Nephron progenitor cell (in vitro differentiated cells): ENCODE measurements at regions not wholly inside any gene's neighbourhood (a gene's known extent, or its start where the extent isn't known, plus 50 kb on each side); places are given as distances from the start of the nearest gene placed in this dataset.

Experiments
- DNase-seq: peaks from one replicate; pipeline ENCODE4 v3.0.0; 2021
- H3K27ac Mint-ChIP-seq: 2 replicates; pipeline ENCODE4 v1.8.0; 2021; ENCODE audit warnings: mild to moderate bottlenecking, moderate library complexity, mixed read lengths
- H3K27me3 Mint-ChIP-seq: 2 replicates; pipeline ENCODE4 v1.8.0; 2021; ENCODE audit warnings: mild to moderate bottlenecking, low read depth, mixed read lengths; ENCODE audit not compliant: poor library complexity
- H3K36me3 Mint-ChIP-seq: 2 replicates; pipeline ENCODE4 v1.8.0; 2021; ENCODE audit warnings: low read depth, mixed read lengths
- H3K4me1 Mint-ChIP-seq: 2 replicates; pipeline ENCODE4 v1.8.0; 2021; ENCODE audit warnings: mixed read lengths
- H3K4me3 Mint-ChIP-seq: 2 replicates; pipeline ENCODE4 v1.8.0; 2021; ENCODE audit warnings: mild to moderate bottlenecking, moderate library complexity, mixed read lengths
- H3K9me3 Mint-ChIP-seq: 2 replicates; pipeline ENCODE4 v1.8.0; 2021; ENCODE audit warnings: mild to moderate bottlenecking, moderate library complexity, mixed read lengths
- CTCF ChIP-seq: fragments of 200-600 bp; sonication (generic); IDR thresholded peaks from 2 replicates; pipeline ENCODE4 v1.5.0; 2021; ENCODE audit warnings: antibody characterized with exemption

- peaks cover 11% of the 10 kb centered on the region for H3K36me3 Mint-ChIP-seq
- H3K9me3 Mint-ChIP-seq = peaks cover 29% of the 10 kb centered on the region
- no peak overlapping the region for H3K4me3 Mint-ChIP-seq
- peaks cover 48% of the 10 kb centered on the region for H3K4me1 Mint-ChIP-seq
- DNase-seq = no peak
- no peak for TF ChIP-seq CTCF
- peaks cover 18% of the 10 kb centered on the region for H3K27me3 Mint-ChIP-seq
- H3K27ac Mint-ChIP-seq = no peak overlapping the region
These were observed 434.0 kb downstream of the PREX1 start for GRCh38 chr20:48393737-48394314.

GRCh38 chr20:48393311-48393685, 434.5 kb downstream of the PREX1 start:
- Mint-ChIP-seq H3K9me3 (peaks cover 29% of the 10 kb centered on the region), H3K27me3 (peaks cover 18% of the 10 kb centered on the region), H3K4me3 (no peak overlapping the region)

GRCh38 chr20:48392407-48393310, 435.1 kb downstream of the PREX1 start:
- peaks cover 29% of the 10 kb centered on the region for H3K9me3 Mint-ChIP-seq
- H3K4me3 Mint-ChIP-seq = no peak overlapping the region
- peaks cover 48% of the 10 kb centered on the region for H3K4me1 Mint-ChIP-seq
- peaks cover 18% of the 10 kb centered on the region for H3K27me3 Mint-ChIP-seq
- no peak for TF ChIP-seq CTCF
- peaks cover 11% of the 10 kb centered on the region for H3K36me3 Mint-ChIP-seq
- no peak for DNase-seq
- no peak overlapping the region for H3K27ac Mint-ChIP-seq

More at GRCh38 chr20:48393311-48393685, 434.5 kb downstream of the PREX1 start:
- TF ChIP-seq CTCF = no peak
- Mint-ChIP-seq H3K36me3 (peaks cover 11% of the 10 kb centered on the region), H3K27ac (no peak overlapping the region), H3K4me1 (peaks cover 47% of the 10 kb centered on the region)
- DNase-seq = no peak

- Mint-ChIP-seq H3K4me3 (no peak overlapping the region), H3K27me3 (peaks cover 22% of the 10 kb centered on the region), H3K27ac (no peak overlapping the region), H3K4me1 (peaks cover 44% of the 10 kb centered on the region), H3K36me3 (peaks cover 11% of the 10 kb centered on the region), H3K9me3 (peaks cover 29% of the 10 kb centered on the region)
- DNase-seq = no peak
- no peak for TF ChIP-seq CTCF
These were observed 436.8 kb downstream of the PREX1 start for GRCh38 chr20:48390981-48391380.

GRCh38 chr20:48387675-48388074, 440.1 kb downstream of the PREX1 start:
- peaks cover 20% of the 10 kb centered on the region for H3K4me1 Mint-ChIP-seq
- H3K9me3 Mint-ChIP-seq = peaks cover 24% of the 10 kb centered on the region
- no peak overlapping the region for H3K4me3 Mint-ChIP-seq
- no peak for TF ChIP-seq CTCF
- H3K27ac Mint-ChIP-seq = peak overlapping the region; percentile 18
- no peak for DNase-seq
- peaks cover 11% of the 10 kb centered on the region for H3K36me3 Mint-ChIP-seq
- H3K27me3 Mint-ChIP-seq = peaks cover 19% of the 10 kb centered on the region
